ENCODE measurements at regions not wholly inside any gene's neighbourhood (a gene's known extent, or its start where the extent isn't known, plus 50 kb on each side); places are given as distances from the start of the nearest gene placed in this dataset.

GRCh38 chr5:3381206-3381825 lies 214.3 kb upstream of the IRX1 start:
- TF ChIP-seq EP300 (IDR thresholded peaks at IDR 0.05; ENCODE audit: borderline replicate concordance in 1 of 2, low read depth in 1 of 2, low read length in 1 of 2) (no peak), CTCF (IDR thresholded peaks at IDR 0.05) (no peak), MEF2A (IDR thresholded peaks at IDR 0.05; ENCODE audit: borderline replicate concordance, low read depth) (no peak), PBX3 (IDR thresholded peaks at IDR 0.05) (no peak), TAF1 (IDR thresholded peaks at IDR 0.05; ENCODE audit: borderline replicate concordance, low read depth, low read length) (no peak), USF2 (IDR thresholded peaks at IDR 0.05; ENCODE audit: borderline replicate concordance, low read depth, low read length) (no peak), ZBTB33 (IDR thresholded peaks at IDR 0.05; ENCODE audit: borderline replicate concordance, low read depth) (no peak), TCF12 (IDR thresholded peaks at IDR 0.05) (no peak), YY1 (IDR thresholded peaks at IDR 0.05; ENCODE audit: low read depth) (no peak), SMC3 (IDR thresholded peaks at IDR 0.05; ENCODE audit: low read depth, low read length) (no peak), FOXM1 (IDR thresholded peaks at IDR 0.05; ENCODE audit: low read depth) (no peak)
